K562 (cell line): ENCODE measurements at regions not wholly inside any gene's neighbourhood (a gene's known extent, or its start where the extent isn't known, plus 50 kb on each side); places are given as distances from the start of the nearest gene placed in this dataset.

ENCODE experiments used
- ATAC-seq: fragments of 200-7000 bp; cut with Tn5 transposase; 3 replicates; pipeline ENCODE4 v1.9.1; 2020; ENCODE audit warnings: moderate library complexity
- BruUV-seq: library from RNA; stranded (reverse); fragments of 400-500 nt; replicated peaks from 2 replicates; lab custom pipeline; 2021; lab: Mats Ljungman, UMichigan
- CTCF ChIA-PET: fragments of 300-600 bp; formaldehyde crosslinking; extraction: SDS; loops from one replicate; lab custom pipeline; 2021; ENCODE audit warnings: low intra/inter-chr PET ratio; lab: Yijun Ruan, JAX
- POLR2A ChIA-PET: fragments of 300-600, 350-650 bp; sonication (Branson Sonifier 250); formaldehyde crosslinking; extraction: SDS; loops from one replicate; lab custom pipeline; 2021; ENCODE audit warnings: antibody characterized with exemption, inconsistent platforms; lab: Yijun Ruan, JAX
- DNase-seq, 4 experiments: peaks; one replicate each; pipeline versions ENCODE4 v3.0.0 to v3.0.0-alpha.2; 2011 to 2018; ENCODE audit warnings: low spot score in 3 of 4, mixed read lengths in 3 of 4; ENCODE audit errors: extremely low read depth in 1 of 4
- FAIRE-seq: peaks from 2 replicates; lab custom pipeline; 2011; peaks lifted over from hg19 to GRCh38; lab: Jason Lieb, UNC
- H2AFZ ChIP-seq: 2 replicates; pipeline ENCODE4 v1.6.0; 2011; ENCODE audit warnings: low read depth, low read length, control low read depth, inconsistent platforms
- H3K27ac ChIP-seq: fragments of 200-600 bp; 3 replicates; pipeline ENCODE4 v1.8.0; 2011; ENCODE audit warnings: low read depth, mild to moderate bottlenecking, control low read depth, inconsistent platforms, low read length, moderate library complexity, mixed read lengths; ENCODE audit errors: extremely low read depth
- H3K27me3 ChIP-seq, 2 experiments: fragments of 300-600 bp in 1 of 2; 2 replicates in 1 of 2; 3 replicates in 1 of 2; pipeline versions ENCODE4 v1.6.0 to v1.8.0; 2011; ENCODE audit warnings: inconsistent platforms in 2 of 2, low read length in 2 of 2, mild to moderate bottlenecking in 1 of 2, mixed read lengths in 1 of 2, moderate library complexity in 1 of 2; ENCODE audit not compliant: control insufficient read depth in 2 of 2, insufficient read depth in 2 of 2
- H3K36me3 ChIP-seq: fragments of 300-600 bp; 3 replicates; pipeline ENCODE4 v1.8.0; 2011; ENCODE audit warnings: mild to moderate bottlenecking, low read length, inconsistent platforms; ENCODE audit not compliant: control insufficient read depth, insufficient read depth
- H3K4me1 ChIP-seq, 2 experiments: fragments of 200-600 bp in 1 of 2; replicated peaks in 1 of 2; 2 replicates in 1 of 2; 3 replicates in 1 of 2; pipeline versions ENCODE4 v1.5.1 to v1.8.0; 2011; ENCODE audit warnings: inconsistent platforms in 2 of 2, low read length in 2 of 2, mild to moderate bottlenecking in 1 of 2, mixed read lengths in 1 of 2, moderate library complexity in 1 of 2; ENCODE audit not compliant: control insufficient read depth in 2 of 2, insufficient read depth in 2 of 2
- H3K4me2 ChIP-seq: 2 replicates; pipeline ENCODE4 v1.6.1; 2011; ENCODE audit warnings: low read length, control low read depth, inconsistent platforms, mixed read lengths; ENCODE audit not compliant: insufficient read depth
- H3K4me3 ChIP-seq: fragments of 200-600 bp; sonication (generic), shearing (Covaris generic); 2 replicates; pipeline ENCODE4 v1.5.1; 2016; ENCODE audit warnings: control low read depth, inconsistent platforms
- H3K79me2 ChIP-seq: fragments of 200-600 bp; 3 replicates; pipeline ENCODE4 v1.8.0; 2011; ENCODE audit warnings: low read length, inconsistent platforms; ENCODE audit not compliant: control insufficient read depth, insufficient read depth
- H3K9ac ChIP-seq, 2 experiments: 2 replicates each; pipeline versions ENCODE4 v1.6.0 to v1.6.1; 2011; ENCODE audit warnings: low read depth in 2 of 2, low read length in 2 of 2, control low read depth in 1 of 2, inconsistent platforms in 1 of 2, mild to moderate bottlenecking in 1 of 2, mixed read lengths in 1 of 2; ENCODE audit not compliant: insufficient read depth in 1 of 2
- H3K9me1 ChIP-seq: one replicate; pipeline ENCODE4 v1.6.0; 2011; ENCODE audit warnings: inconsistent platforms, mild to moderate bottlenecking, low read length, moderate library complexity; ENCODE audit not compliant: control insufficient read depth, insufficient read depth
- H3K9me3 ChIP-seq: replicated peaks from 2 replicates; pipeline ENCODE4 v1.5.1; 2011; ENCODE audit warnings: low read depth, low read length, inconsistent platforms; ENCODE audit not compliant: control insufficient read depth, insufficient read depth
- H4K20me1 ChIP-seq: replicated peaks from 2 replicates; pipeline ENCODE4 v1.6.1; 2011; ENCODE audit warnings: low read length, inconsistent platforms, mixed read lengths; ENCODE audit not compliant: control insufficient read depth, insufficient read depth
- BHLHE40 ChIP-seq: IDR thresholded peaks from 2 replicates; pipeline ENCODE4 v1.6.1; 2011; ENCODE audit warnings: low read length, improper control_type of control experiment
- BMI1 ChIP-seq: fragments of 150-350 bp; IDR thresholded peaks from 2 replicates; pipeline ENCODE4 v1.6.1; 2014; ENCODE audit warnings: low read length
- CBX1 ChIP-seq: sonication (generic); IDR thresholded peaks from 2 replicates; pipeline ENCODE4 v1.6.1; 2016; ENCODE audit warnings: antibody characterized with exemption, low read depth, mild to moderate bottlenecking
- GATAD2A ChIP-seq: fragments of 450-650 bp; IDR thresholded peaks from 2 replicates; pipeline ENCODE4 v1.6.1; 2017
- NFRKB ChIP-seq: fragments of 450-650 bp; IDR thresholded peaks from 2 replicates; pipeline ENCODE4 v1.6.1; 2016; ENCODE audit warnings: low read depth
- RBM14 ChIP-seq: fragments of 200-400 bp; formaldehyde crosslinking; IDR thresholded peaks from 2 replicates; pipeline ENCODE4 v1.6.1; 2018; ENCODE audit warnings: low read depth, mild to moderate bottlenecking, low read length, moderate library complexity, borderline replicate concordance; ENCODE audit not compliant: insufficient read depth
- ZNF12 ChIP-seq: sonication (generic); formaldehyde crosslinking; IDR thresholded peaks from 2 replicates; pipeline ENCODE4 v1.4.0; 2020; ENCODE audit warnings: mild to moderate bottlenecking, missing genetic modification reagents
- WGBS: fragments of 100-300 bp; shearing (Covaris generic); methylation state at CpG from one replicate; pipeline ENCODE4 v1.1.6; 2016; ENCODE audit warnings: low coverage, mixed read lengths; ENCODE audit not compliant: insufficient coverage; ENCODE audit errors: missing lambda C conversion rate; 5-methylcytosine and 5-hydroxymethylcytosine counted together
- in situ Hi-C: fragments of 300-500 bp; cut with MboI; formaldehyde crosslinking; loops from 4 replicates; pipeline ENCODE4 v1.15.0; 2018; ENCODE audit warnings: inconsistent platforms, mixed read lengths
- intact Hi-C: fragments of 100-400 bp; cut with micrococcal nuclease; formaldehyde crosslinking; loops from 2 replicates; pipeline ENCODE4 v1.14.2; 2022
- TF ChIP-seq, protein P1 (sequence below), 3 experiments: fragments of 200-800 bp in 1 of 3; fragments of 250-450 bp in 1 of 3; fragments of 450-650 bp in 1 of 3; sonication (Bioruptor Pico) in 1 of 3; sonication (Bioruptor generic) in 1 of 3; formaldehyde crosslinking in 1 of 3; IDR thresholded peaks; 2 replicates each; pipeline versions ENCODE4 v1.6.1 to v1.8.0; 2016 to 2022; ENCODE audit warnings: mild to moderate bottlenecking in 2 of 3, missing genetic modification characterization in 2 of 3, missing compliant biosample characterization in 1 of 3, moderate library complexity in 1 of 3

DNA sequence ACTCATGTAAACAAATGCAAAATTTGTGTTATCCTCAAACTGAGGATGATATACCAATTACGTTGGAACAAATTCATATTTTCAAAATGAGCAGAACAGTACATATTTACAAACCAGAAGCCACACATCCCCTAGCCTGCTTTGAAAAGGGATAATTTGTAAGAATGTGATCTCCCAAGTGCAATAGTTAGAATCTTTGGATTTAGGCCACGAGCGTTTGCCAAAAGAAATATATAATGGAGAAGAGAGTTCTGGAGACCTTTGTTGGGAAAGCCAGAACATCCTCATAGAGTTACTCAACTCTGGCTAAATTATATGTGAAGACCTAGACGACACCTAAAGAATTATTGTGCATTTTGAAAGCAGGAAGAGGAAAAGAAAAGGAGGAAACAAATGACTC lies 449.3 kb downstream of the KCNJ2 start:
- no TSS peak for BruUV-seq
- WGBS: 4% methylated on average over 4 of the region's 4 CpGs
- H3K79me2 ChIP-seq: no peaks in the 10 kb centered on the region
- in situ Hi-C loops: no loop called here
- no peaks in the 10 kb centered on the region for H3K27me3 ChIP-seq
- FAIRE-seq: no peak
- DNase-seq: no peak
- H3K36me3 ChIP-seq: no peaks in the 10 kb centered on the region
- H3K4me3 ChIP-seq: no peak overlapping the region
- ChIA-PET CTCF (no interaction called here), POLR2A (no interaction called here)
- H3K9me3 ChIP-seq: no peaks in the 10 kb centered on the region
- no peak for ATAC-seq
- TF ChIP-seq ZNF12 (CRISPR knock-in tag) (no peak), BMI1 (no peak), BHLHE40 (no peak), GATAD2A (no peak), CBX1 (no peak), RBM14 (no peak), NFRKB (no peak)
- TF ChIP-seq, protein P1, sequence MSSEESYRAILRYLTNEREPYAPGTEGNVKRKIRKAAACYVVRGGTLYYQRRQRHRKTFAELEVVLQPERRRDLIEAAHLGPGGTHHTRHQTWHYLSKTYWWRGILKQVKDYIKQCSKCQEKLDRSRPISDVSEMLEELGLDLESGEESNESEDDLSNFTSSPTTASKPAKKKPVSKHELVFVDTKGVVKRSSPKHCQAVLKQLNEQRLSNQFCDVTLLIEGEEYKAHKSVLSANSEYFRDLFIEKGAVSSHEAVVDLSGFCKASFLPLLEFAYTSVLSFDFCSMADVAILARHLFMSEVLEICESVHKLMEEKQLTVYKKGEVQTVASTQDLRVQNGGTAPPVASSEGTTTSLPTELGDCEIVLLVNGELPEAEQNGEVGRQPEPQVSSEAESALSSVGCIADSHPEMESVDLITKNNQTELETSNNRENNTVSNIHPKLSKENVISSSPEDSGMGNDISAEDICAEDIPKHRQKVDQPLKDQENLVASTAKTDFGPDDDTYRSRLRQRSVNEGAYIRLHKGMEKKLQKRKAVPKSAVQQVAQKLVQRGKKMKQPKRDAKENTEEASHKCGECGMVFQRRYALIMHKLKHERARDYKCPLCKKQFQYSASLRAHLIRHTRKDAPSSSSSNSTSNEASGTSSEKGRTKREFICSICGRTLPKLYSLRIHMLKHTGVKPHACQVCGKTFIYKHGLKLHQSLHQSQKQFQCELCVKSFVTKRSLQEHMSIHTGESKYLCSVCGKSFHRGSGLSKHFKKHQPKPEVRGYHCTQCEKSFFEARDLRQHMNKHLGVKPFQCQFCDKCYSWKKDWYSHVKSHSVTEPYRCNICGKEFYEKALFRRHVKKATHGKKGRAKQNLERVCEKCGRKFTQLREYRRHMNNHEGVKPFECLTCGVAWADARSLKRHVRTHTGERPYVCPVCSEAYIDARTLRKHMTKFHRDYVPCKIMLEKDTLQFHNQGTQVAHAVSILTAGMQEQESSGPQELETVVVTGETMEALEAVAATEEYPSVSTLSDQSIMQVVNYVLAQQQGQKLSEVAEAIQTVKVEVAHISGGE (CRISPR knock-in tag; IDR thresholded peaks at IDR 0.05): no peak
- no peak overlapping the region for H3K9ac ChIP-seq
- H2AFZ ChIP-seq: no peak overlapping the region
- intact Hi-C loops: no loop called here
- H3K27ac ChIP-seq: no peak overlapping the region
- no peak overlapping the region for H3K4me2 ChIP-seq
- H3K4me1 ChIP-seq: no peaks in the 10 kb centered on the region
- no peaks in the 10 kb centered on the region for H4K20me1 ChIP-seq
- no peaks in the 10 kb centered on the region for H3K9me1 ChIP-seq
